HUES6 (cell line): ENCODE measurements at regions not wholly inside any gene's neighbourhood (a gene's known extent, or its start where the extent isn't known, plus 50 kb on each side); places are given as distances from the start of the nearest gene placed in this dataset.

Experiments used
- H3K27ac ChIP-seq: 2 replicates; pipeline ENCODE4 v1.7.0; 2013; ENCODE audit warnings: low read depth, mild to moderate bottlenecking, low read length, inconsistent platforms
- H3K27me3 ChIP-seq: 2 replicates; pipeline ENCODE4 v1.6.1; 2013; ENCODE audit warnings: low read length; ENCODE audit not compliant: control insufficient read depth, insufficient read depth
- H3K36me3 ChIP-seq: 2 replicates; pipeline ENCODE4 v1.6.1; 2013; ENCODE audit warnings: low read length; ENCODE audit not compliant: control insufficient read depth, insufficient read depth
- H3K4me1 ChIP-seq: 2 replicates; pipeline ENCODE4 v1.6.1; 2013; ENCODE audit warnings: low read length; ENCODE audit not compliant: control insufficient read depth, insufficient read depth
- H3K4me3 ChIP-seq: 2 replicates; pipeline ENCODE4 v1.5.1; 2013; ENCODE audit warnings: low read depth, low read length
- H3K9ac ChIP-seq: one replicate; pipeline ENCODE4 v1.6.1; 2013; ENCODE audit warnings: mild to moderate bottlenecking, low read length
- H3K9me3 ChIP-seq: 2 replicates; pipeline ENCODE4 v1.6.1; 2013; ENCODE audit warnings: low read depth, low read length; ENCODE audit not compliant: control insufficient read depth, insufficient read depth

GRCh38 chr18:41458376-41458775 lies 496.7 kb upstream of the PIK3C3 start:
- Histone ChIP-seq H3K36me3 (no peaks in the 10 kb centered on the region), H3K27me3 (no peaks in the 10 kb centered on the region), H3K9me3 (no peaks in the 10 kb centered on the region), H3K9ac (no peak overlapping the region), H3K27ac (no peak overlapping the region), H3K4me3 (no peak overlapping the region), H3K4me1 (peaks cover 15% of the 10 kb centered on the region)

DNA sequence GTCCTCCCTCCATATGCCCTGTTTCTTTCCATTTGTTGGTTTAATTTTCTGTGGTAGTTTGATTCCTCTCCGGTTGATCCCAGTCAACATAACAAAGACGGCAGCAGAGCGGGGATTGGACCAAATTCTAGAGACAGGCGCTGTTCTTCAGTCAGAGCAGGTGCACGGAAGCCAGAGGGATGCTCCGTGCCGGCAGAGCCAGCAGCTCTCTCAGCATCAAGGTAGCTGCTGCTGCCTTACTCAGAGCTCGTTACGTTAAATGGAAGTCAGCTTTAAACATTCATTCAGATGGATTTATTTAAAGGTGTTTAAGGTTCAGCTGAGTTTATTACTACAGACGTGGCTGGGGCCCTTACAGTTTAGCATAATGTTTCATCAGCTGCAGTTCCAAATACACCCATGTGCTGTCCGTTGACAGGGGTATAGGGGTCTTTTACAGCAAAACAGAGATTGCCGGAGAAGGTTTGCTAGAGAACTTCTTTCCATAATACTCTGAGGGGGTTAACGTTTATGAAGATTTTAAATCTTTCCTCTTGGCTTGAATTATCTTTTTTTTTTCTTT lies 497.2 kb upstream of the PIK3C3 start:
- H3K9me3 ChIP-seq: no peaks in the 10 kb centered on the region
- no peak overlapping the region for H3K4me3 ChIP-seq
- H3K4me1 ChIP-seq: peaks cover 10% of the 10 kb centered on the region
- H3K27me3 ChIP-seq: no peaks in the 10 kb centered on the region
- no peak overlapping the region for H3K27ac ChIP-seq
- no peak overlapping the region for H3K9ac ChIP-seq
- no peaks in the 10 kb centered on the region for H3K36me3 ChIP-seq

DNA sequence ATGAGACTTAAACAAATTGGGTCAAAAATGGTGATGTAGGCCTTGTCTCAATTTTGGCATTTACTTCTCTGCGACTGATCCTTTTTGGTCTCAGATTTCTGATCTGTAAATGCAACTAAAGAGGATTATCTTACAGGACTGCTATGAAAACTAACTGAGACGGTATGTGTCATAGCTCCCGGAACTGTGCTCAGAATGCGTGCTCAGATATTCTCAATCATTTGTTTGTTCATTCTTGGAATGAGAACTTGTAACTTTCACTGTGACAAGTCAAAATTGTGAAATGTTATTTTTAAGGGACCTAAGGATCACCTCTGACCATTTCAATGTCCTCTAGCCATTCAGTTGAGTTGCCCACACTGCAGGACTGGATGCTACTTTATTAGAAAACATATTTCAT lies 498.2 kb upstream of the PIK3C3 start:
- Histone ChIP-seq H3K27ac (no peak overlapping the region), H3K36me3 (no peaks in the 10 kb centered on the region), H3K27me3 (no peaks in the 10 kb centered on the region), H3K9ac (no peak overlapping the region), H3K4me1 (peaks cover 7% of the 10 kb centered on the region; the same call in 1 of the 2 replicates), H3K9me3 (no peaks in the 10 kb centered on the region), H3K4me3 (no peak overlapping the region)

GRCh38 chr18:41449612-41450011 lies 505.4 kb upstream of the PIK3C3 start:
- H3K27me3 ChIP-seq: no peaks in the 10 kb centered on the region
- no peak overlapping the region for H3K27ac ChIP-seq
- H3K9ac ChIP-seq: no peak overlapping the region
- no peaks in the 10 kb centered on the region for H3K36me3 ChIP-seq
- H3K9me3 ChIP-seq: no peaks in the 10 kb centered on the region
- no peaks in the 10 kb centered on the region for H3K4me1 ChIP-seq
- no peak overlapping the region for H3K4me3 ChIP-seq

- no peaks in the 10 kb centered on the region for H3K36me3 ChIP-seq
Observed at GRCh38 chr18:41444943-41445342, 510.1 kb upstream of the PIK3C3 start.

GRCh38 chr18:41436772-41437171 lies 518.3 kb upstream of the PIK3C3 start:
- Histone ChIP-seq H3K4me3 (no peak overlapping the region), H3K27me3 (no peaks in the 10 kb centered on the region), H3K9me3 (no peaks in the 10 kb centered on the region), H3K9ac (no peak overlapping the region), H3K27ac (no peak overlapping the region), H3K36me3 (no peaks in the 10 kb centered on the region), H3K4me1 (no peaks in the 10 kb centered on the region)

More at GRCh38 chr18:41444943-41445342, 510.1 kb upstream of the PIK3C3 start:
- Histone ChIP-seq H3K27me3 (no peaks in the 10 kb centered on the region), H3K4me1 (no peaks in the 10 kb centered on the region), H3K9me3 (no peaks in the 10 kb centered on the region), H3K4me3 (no peak overlapping the region), H3K9ac (no peak overlapping the region), H3K27ac (no peak overlapping the region)

- Histone ChIP-seq H3K9me3 (no peaks in the 10 kb centered on the region), H3K36me3 (no peaks in the 10 kb centered on the region), H3K4me1 (peaks cover 5% of the 10 kb centered on the region), H3K9ac (no peak overlapping the region), H3K4me3 (no peak overlapping the region), H3K27ac (no peak overlapping the region), H3K27me3 (no peaks in the 10 kb centered on the region)
Observed at GRCh38 chr18:41418598-41418997, 536.4 kb upstream of the PIK3C3 start.

DNA sequence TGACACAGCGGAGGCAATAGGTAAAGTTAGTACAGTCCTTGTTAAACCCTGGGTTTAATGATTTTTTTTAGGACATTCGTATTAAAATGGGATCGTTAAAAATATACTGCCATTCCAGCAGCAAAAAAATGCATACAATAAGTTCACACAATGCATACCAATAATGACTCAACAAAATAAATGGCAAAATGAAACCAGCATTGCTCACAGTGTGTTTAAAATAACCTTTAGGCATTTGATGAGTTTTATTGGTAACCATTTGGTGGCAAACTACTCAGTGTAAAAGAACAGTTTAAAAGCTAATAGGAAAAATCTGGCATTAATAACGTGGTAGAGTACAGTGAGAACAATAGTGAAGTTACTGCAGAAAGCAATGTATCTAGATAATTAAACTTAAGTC lies 539.0 kb upstream of the PIK3C3 start:
- Histone ChIP-seq H3K4me1 (peaks cover 5% of the 10 kb centered on the region), H3K9ac (no peak overlapping the region), H3K27ac (no peak overlapping the region)

GRCh38 chr18:41410006-41410405 lies 545.0 kb upstream of the PIK3C3 start:
- H3K4me3 ChIP-seq: no peak overlapping the region
- H3K9ac ChIP-seq: no peak overlapping the region
- no peaks in the 10 kb centered on the region for H3K36me3 ChIP-seq
- H3K27ac ChIP-seq: no peak overlapping the region
- H3K9me3 ChIP-seq: no peaks in the 10 kb centered on the region
- H3K27me3 ChIP-seq: no peaks in the 10 kb centered on the region
- H3K4me1 ChIP-seq: no peaks in the 10 kb centered on the region

More for the DNA sequence above, 539.0 kb upstream of the PIK3C3 start:
- H3K4me3 ChIP-seq: no peak overlapping the region
- no peaks in the 10 kb centered on the region for H3K36me3 ChIP-seq
- no peaks in the 10 kb centered on the region for H3K9me3 ChIP-seq
- H3K27me3 ChIP-seq: no peaks in the 10 kb centered on the region

DNA sequence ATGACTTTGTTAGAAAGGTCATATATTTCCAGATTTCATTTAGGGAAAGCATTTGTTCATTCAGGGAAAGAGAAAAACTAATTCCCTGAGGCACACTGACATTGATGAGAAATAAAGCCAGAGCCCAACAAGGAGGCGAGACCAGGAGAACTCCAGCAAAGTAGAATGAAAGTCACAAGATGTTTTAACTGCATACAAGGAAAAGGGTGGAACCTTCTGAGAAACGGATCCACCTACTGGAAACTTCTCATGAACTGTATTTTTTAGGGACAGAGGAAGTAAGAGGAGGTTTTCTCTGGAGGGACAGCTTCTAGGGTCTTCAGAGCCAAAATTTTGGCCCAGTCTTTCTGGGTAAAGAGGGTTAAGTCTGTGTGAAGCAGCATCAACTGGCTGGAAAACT lies 548.2 kb upstream of the PIK3C3 start:
- H3K4me1 ChIP-seq: no peaks in the 10 kb centered on the region
- no peak overlapping the region for H3K4me3 ChIP-seq
- 0 out of 2 replicates have a peak, but pooled peaks cover 2% of the 10 kb centered on the region for H3K9me3 ChIP-seq
- no peak overlapping the region for H3K27ac ChIP-seq
- H3K36me3 ChIP-seq: no peaks in the 10 kb centered on the region
- H3K9ac ChIP-seq: no peak overlapping the region
- no peaks in the 10 kb centered on the region for H3K27me3 ChIP-seq

DNA sequence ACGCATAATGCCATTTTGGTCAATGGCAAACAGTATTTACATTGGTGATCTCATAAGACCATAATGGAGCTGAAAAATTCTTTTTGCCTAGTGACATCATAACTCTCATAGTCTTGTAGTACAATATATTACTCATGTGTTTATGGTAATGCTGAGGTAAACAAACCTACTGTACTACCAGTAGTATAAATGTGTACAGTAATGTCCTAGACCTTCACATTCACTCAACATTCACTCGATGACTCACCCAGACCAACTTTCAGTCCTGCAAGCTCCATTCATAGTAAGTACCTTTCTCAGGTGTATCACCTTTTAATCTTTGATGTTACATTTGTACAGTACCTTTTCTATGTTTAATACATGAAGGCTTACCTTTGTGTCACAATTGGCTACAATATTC lies 558.2 kb upstream of the PIK3C3 start:
- Histone ChIP-seq H3K27ac (no peak overlapping the region), H3K36me3 (no peaks in the 10 kb centered on the region), H3K4me1 (peaks cover 5% of the 10 kb centered on the region; the same call in 1 of the 2 replicates), H3K9me3 (no peaks in the 10 kb centered on the region), H3K27me3 (no peaks in the 10 kb centered on the region), H3K9ac (no peak overlapping the region), H3K4me3 (no peak overlapping the region)

GRCh38 chr18:41396211-41396610 lies 558.8 kb upstream of the PIK3C3 start:
- H3K9me3 ChIP-seq: no peaks in the 10 kb centered on the region
- peaks cover 9% of the 10 kb centered on the region; the same call in 1 of the 2 replicates for H3K4me1 ChIP-seq
- H3K36me3 ChIP-seq: no peaks in the 10 kb centered on the region
- H3K27me3 ChIP-seq: no peaks in the 10 kb centered on the region
- no peak overlapping the region for H3K4me3 ChIP-seq
- H3K9ac ChIP-seq: no peak overlapping the region
- no peak overlapping the region for H3K27ac ChIP-seq
